Common myeloid progenitor, CD34-positive (primary cell): ENCODE measurements at regions not wholly inside any gene's neighbourhood (a gene's known extent, or its start where the extent isn't known, plus 50 kb on each side); places are given as distances from the start of the nearest gene placed in this dataset.
"Not testable (repeated sequence)": the region's sequence is repeated elsewhere in the genome, so short reads cannot be mapped to it uniquely, and the experiment has no call there.

ENCODE experiments used
- CTCF ChIA-PET: fragments of 350-600 bp; sonication (Branson Sonifier 250); formaldehyde crosslinking; loops from one replicate; lab custom pipeline; 2021; ENCODE audit warnings: antibody characterized with exemption; lab: Charles Lee
- POLR2A ChIA-PET: fragments of 350-600 bp; sonication (Branson Sonifier 250); formaldehyde crosslinking; loops from one replicate; lab custom pipeline; 2021; ENCODE audit warnings: antibody characterized with exemption; lab: Charles Lee
- DNase-seq, 3 donors: peaks; one replicate each; pipeline versions ENCODE4 v3.0.0 to v3.0.0-alpha.2; 2013
- H3K27ac ChIP-seq, 2 experiments: 1 replicate in 1 of 2; 2 replicates in 1 of 2; pipeline ENCODE4 v1.7.0; 2013; ENCODE audit warnings: inconsistent platforms in 2 of 2, low read length in 2 of 2, mild to moderate bottlenecking in 2 of 2, low read depth in 1 of 2, moderate library complexity in 1 of 2; ENCODE audit not compliant: severe bottlenecking in 2 of 2, insufficient read depth in 1 of 2, poor library complexity in 1 of 2
- H3K27me3 ChIP-seq, 5 experiments: replicated peaks in 2 of 5; 1 replicate in 3 of 5; 2 replicates in 2 of 5; pipeline versions ENCODE4 v1.6.1 to v1.7.0; 2013; ENCODE audit warnings: low read length in 4 of 5, mild to moderate bottlenecking in 2 of 5, moderate library complexity in 2 of 5, inconsistent platforms in 1 of 5; ENCODE audit not compliant: insufficient read depth in 5 of 5, control insufficient read depth in 4 of 5
- H3K36me3 ChIP-seq, 4 experiments: 1 replicate in 2 of 4; 2 replicates in 2 of 4; pipeline versions ENCODE4 v1.6.1 to v1.7.0; 2013; ENCODE audit warnings: low read length in 3 of 4, control low read depth in 1 of 4, mild to moderate bottlenecking in 1 of 4; ENCODE audit not compliant: control insufficient read depth in 4 of 4, insufficient read depth in 4 of 4
- H3K4me1 ChIP-seq, 4 experiments: 1 replicate in 3 of 4; 2 replicates in 1 of 4; pipeline versions ENCODE4 v1.6.1 to v1.7.1; 2013; ENCODE audit warnings: low read length in 3 of 4, mild to moderate bottlenecking in 3 of 4, control low read depth in 1 of 4, inconsistent platforms in 1 of 4, moderate library complexity in 1 of 4; ENCODE audit not compliant: control insufficient read depth in 4 of 4, insufficient read depth in 4 of 4; ENCODE audit errors: control extremely low read depth in 1 of 4
- H3K4me3 ChIP-seq, 7 experiments: 1 replicate in 4 of 7; 2 replicates in 3 of 7; pipeline versions ENCODE4 v1.5.1 to v1.7.0; 2013; ENCODE audit warnings: mild to moderate bottlenecking in 7 of 7, low read length in 6 of 7, moderate library complexity in 6 of 7, inconsistent platforms in 2 of 7, low read depth in 2 of 7, control low read depth in 1 of 7; ENCODE audit not compliant: insufficient read depth in 4 of 7, control insufficient read depth in 1 of 7; ENCODE audit errors: extremely low read depth in 1 of 7
- H3K9me3 ChIP-seq, 5 experiments: 1 replicate in 4 of 5; 2 replicates in 1 of 5; pipeline versions ENCODE4 v1.6.1 to v1.7.1; 2013; ENCODE audit warnings: low read length in 4 of 5, mild to moderate bottlenecking in 2 of 5, inconsistent platforms in 1 of 5, low read depth in 1 of 5, moderate library complexity in 1 of 5; ENCODE audit not compliant: control insufficient read depth in 4 of 5, insufficient read depth in 2 of 5; ENCODE audit errors: control extremely low read depth in 1 of 5
- WGBS: methylation state at CpG from one replicate; pipeline ENCODE4 v1.1.5; 2013; ENCODE audit not compliant: insufficient coverage; 5-methylcytosine and 5-hydroxymethylcytosine counted together

- H3K27ac ChIP-seq, result no peak overlapping the region
- no peaks in the 10 kb centered on the region for H3K9me3 ChIP-seq
- ChIA-PET CTCF (no interaction called here), POLR2A (no interaction called here)
- no peaks in the 10 kb centered on the region for H3K4me1 ChIP-seq
- no peaks in the 10 kb centered on the region for H3K36me3 ChIP-seq
- DNase-seq, result no peak
- no CpG with 5 or more reads among the region's 2 CpGs for WGBS
- no peak overlapping the region for H3K4me3 ChIP-seq
- no peaks in the 10 kb centered on the region for H3K27me3 ChIP-seq
Observed at GRCh38 chrX:123088331-123088730, 95.7 kb upstream of the GRIA3 start.

- Histone ChIP-seq H3K27me3 (no peaks in the 10 kb centered on the region), H3K4me1 (no peaks in the 10 kb centered on the region), H3K36me3 (no peaks in the 10 kb centered on the region), H3K9me3 (no peaks in the 10 kb centered on the region), H3K27ac (no peak overlapping the region), H3K4me3 (no peak overlapping the region)
- POLR2A ChIA-PET, result no interaction called here
- CTCF ChIA-PET, result no interaction called here
- WGBS, result 100% methylated on average over 1 of the region's 3 CpGs
- no peak for DNase-seq
Observed at GRCh38 chrX:123088930-123089329, 95.1 kb upstream of the GRIA3 start.

- POLR2A ChIA-PET, result no interaction called here
- CTCF ChIA-PET, result no interaction called here
Observed at GRCh38 chrX:123093792-123094191, 90.3 kb upstream of the GRIA3 start.

GRCh38 chrX:123108513-123109427, 75.3 kb upstream of the GRIA3 start:
- POLR2A ChIA-PET, result no interaction called here

More at GRCh38 chrX:123093792-123094191, 90.3 kb upstream of the GRIA3 start:
- DNase-seq, result no peak
- Histone ChIP-seq H3K9me3 (peaks cover 0 to 4% (median 0%) of the 10 kb centered on the region in 5 experiments), H3K27me3 (no peaks in the 10 kb centered on the region), H3K36me3 (no peaks in the 10 kb centered on the region), H3K4me1 (no peaks in the 10 kb centered on the region), H3K27ac (no peak overlapping the region), H3K4me3 (no peak overlapping the region)
- 57% methylated on average over 1 of the region's 2 CpGs for WGBS

GRCh38 chrX:123121241-123121640, 62.8 kb upstream of the GRIA3 start:
- Histone ChIP-seq H3K4me1 (no peaks in the 10 kb centered on the region), H3K36me3 (no peaks in the 10 kb centered on the region), H3K9me3 (no peaks in the 10 kb centered on the region), H3K27ac (no peak overlapping the region), H3K27me3 (no peaks in the 10 kb centered on the region), H3K4me3 (no peak overlapping the region)
- ChIA-PET CTCF (no interaction called here), POLR2A (no interaction called here)
- WGBS, result 95% methylated on average over 6 of the region's 6 CpGs
- DNase-seq, result no peak

More at GRCh38 chrX:123108513-123109427, 75.3 kb upstream of the GRIA3 start:
- no peaks in the 10 kb centered on the region for H3K4me1 ChIP-seq
- H3K4me3 ChIP-seq, result no peak overlapping the region
- H3K27ac ChIP-seq, result no peak overlapping the region
- no peak for DNase-seq
- WGBS, result 86% methylated on average over 2 of the region's 4 CpGs
- H3K36me3 ChIP-seq, result no peaks in the 10 kb centered on the region
- H3K27me3 ChIP-seq, result no peaks in the 10 kb centered on the region
- no peaks in the 10 kb centered on the region for H3K9me3 ChIP-seq
- CTCF ChIA-PET, result no interaction called here

- H3K36me3 ChIP-seq, POLR2A ChIA-PET, H3K4me1 ChIP-seq, H3K27ac ChIP-seq, DNase-seq, H3K27me3 ChIP-seq, H3K4me3 ChIP-seq, H3K9me3 ChIP-seq, CTCF ChIA-PET: not testable (repeated sequence)
- WGBS, result 60% methylated on average over 3 of the region's 3 CpGs
Observed at GRCh38 chrX:123129805-123130204, 54.3 kb upstream of the GRIA3 start.
